Neural progenitor cell (in vitro differentiated cells): ENCODE measurements at regions not wholly inside any gene's neighbourhood (a gene's known extent, or its start where the extent isn't known, plus 50 kb on each side); places are given as distances from the start of the nearest gene placed in this dataset.

Experiments
- EZH2 ChIP-seq: fragments of 200-600 bp; sonication (generic); IDR thresholded peaks from 2 replicates; pipeline ENCODE4 v1.6.1; 2017; ENCODE audit warnings: antibody characterized with exemption, mild to moderate bottlenecking, moderate library complexity
- EZH2phosphoT487 ChIP-seq: fragments of 200-600 bp; sonication (generic); IDR thresholded peaks from 2 replicates; pipeline ENCODE4 v1.6.1; 2017; ENCODE audit warnings: antibody characterized with exemption
- TF ChIP-seq, protein P1 (sequence below): fragments of 200-600 bp; sonication (generic); IDR thresholded peaks from 2 replicates; pipeline ENCODE4 v1.5.1; 2017; ENCODE audit warnings: antibody characterized with exemption, mild to moderate bottlenecking

GRCh38 chr13:26474286-26474685, 83.2 kb upstream of the WASF3 start:
- TF ChIP-seq, protein P1, sequence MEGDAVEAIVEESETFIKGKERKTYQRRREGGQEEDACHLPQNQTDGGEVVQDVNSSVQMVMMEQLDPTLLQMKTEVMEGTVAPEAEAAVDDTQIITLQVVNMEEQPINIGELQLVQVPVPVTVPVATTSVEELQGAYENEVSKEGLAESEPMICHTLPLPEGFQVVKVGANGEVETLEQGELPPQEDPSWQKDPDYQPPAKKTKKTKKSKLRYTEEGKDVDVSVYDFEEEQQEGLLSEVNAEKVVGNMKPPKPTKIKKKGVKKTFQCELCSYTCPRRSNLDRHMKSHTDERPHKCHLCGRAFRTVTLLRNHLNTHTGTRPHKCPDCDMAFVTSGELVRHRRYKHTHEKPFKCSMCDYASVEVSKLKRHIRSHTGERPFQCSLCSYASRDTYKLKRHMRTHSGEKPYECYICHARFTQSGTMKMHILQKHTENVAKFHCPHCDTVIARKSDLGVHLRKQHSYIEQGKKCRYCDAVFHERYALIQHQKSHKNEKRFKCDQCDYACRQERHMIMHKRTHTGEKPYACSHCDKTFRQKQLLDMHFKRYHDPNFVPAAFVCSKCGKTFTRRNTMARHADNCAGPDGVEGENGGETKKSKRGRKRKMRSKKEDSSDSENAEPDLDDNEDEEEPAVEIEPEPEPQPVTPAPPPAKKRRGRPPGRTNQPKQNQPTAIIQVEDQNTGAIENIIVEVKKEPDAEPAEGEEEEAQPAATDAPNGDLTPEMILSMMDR, result no peak
- TF ChIP-seq EZH2 (no peak), EZH2phosphoT487 (no peak)
